ENCODE measurements at regions not wholly inside any gene's neighbourhood (a gene's known extent, or its start where the extent isn't known, plus 50 kb on each side); places are given as distances from the start of the nearest gene placed in this dataset.
"Not testable (repeated sequence)": the region's sequence is repeated elsewhere in the genome, so short reads cannot be mapped to it uniquely, and the experiment has no call there.

DNA sequence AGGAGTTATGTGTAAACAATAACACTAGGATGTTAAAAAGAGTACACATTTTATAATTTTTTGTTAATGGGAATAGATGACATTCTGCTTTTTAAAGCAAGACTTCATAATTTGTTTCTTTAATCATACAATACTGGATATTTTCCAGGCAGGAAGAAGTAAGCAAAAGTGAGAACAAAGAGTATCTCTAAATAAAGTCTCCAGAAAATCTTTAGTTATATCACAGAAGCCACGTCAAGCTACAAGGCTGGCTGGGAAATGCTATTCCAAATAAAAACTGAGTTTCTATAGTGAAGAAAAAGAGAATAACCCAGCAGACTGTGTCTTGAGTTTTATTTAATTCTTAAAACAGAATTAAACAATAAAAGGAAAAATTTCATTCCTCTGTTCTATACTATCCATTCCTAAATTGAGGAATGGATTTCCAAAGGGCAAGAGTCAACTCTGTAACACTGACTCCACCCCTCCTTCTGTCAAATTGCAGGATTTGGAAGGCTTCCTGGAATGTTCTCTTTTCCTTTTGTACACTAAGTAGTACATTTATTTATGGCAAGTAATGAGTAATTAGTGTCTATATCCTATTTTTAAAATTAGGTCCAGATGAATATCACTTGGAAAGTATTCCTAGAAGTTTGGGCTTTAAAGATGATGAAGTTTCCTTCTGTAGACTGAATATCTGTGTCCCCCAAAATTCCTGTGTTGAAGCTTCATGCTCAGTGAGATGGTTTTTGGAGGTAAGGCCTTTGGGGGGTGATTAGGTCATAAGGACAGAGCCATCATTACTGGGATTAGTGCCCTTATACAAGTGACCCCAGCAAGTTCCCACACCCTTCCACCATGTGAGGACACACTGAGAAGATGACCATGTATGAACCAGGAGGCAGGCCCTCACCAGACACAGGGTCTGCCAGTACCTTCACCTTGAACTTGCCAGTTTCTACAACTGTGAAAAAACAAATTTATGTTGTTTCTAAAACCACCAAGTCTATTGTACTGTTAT is 290.9 kb downstream of the CRPPA start:
- DNase-seq, result peak; percentile 53

DNA sequence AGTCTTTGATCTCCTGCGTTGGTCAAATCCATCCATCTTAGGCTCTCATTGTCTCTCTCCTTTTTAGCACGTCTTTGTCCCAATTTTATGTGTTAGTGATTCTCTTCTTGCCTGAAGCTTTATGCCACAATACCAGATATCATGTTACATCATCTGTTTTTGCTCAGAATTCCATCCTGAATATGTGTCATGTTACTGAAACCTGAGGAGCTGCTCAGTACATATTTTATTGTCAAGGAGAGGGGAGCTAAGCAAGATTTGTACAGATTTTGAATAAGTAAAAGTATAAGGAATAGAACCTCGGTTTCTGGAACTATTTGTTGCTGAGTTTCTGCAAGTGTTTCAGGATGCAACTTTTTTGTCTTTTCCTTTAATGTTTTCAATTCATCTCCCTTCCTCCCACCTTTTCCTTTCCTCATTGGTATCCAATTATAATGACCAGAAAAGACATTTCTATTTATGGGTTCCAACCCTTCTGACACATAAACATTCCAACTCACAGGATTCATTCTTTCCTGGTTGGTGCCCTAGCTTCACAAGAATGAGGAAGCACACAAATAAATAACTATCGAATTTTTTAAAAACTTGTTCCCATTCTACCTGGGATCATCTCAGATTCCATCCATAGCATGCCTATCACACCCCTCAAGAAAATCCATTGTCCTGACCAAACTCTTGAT is 291.8 kb downstream of the CRPPA start:
- peak; percentile 85 for DNase-seq

DNA sequence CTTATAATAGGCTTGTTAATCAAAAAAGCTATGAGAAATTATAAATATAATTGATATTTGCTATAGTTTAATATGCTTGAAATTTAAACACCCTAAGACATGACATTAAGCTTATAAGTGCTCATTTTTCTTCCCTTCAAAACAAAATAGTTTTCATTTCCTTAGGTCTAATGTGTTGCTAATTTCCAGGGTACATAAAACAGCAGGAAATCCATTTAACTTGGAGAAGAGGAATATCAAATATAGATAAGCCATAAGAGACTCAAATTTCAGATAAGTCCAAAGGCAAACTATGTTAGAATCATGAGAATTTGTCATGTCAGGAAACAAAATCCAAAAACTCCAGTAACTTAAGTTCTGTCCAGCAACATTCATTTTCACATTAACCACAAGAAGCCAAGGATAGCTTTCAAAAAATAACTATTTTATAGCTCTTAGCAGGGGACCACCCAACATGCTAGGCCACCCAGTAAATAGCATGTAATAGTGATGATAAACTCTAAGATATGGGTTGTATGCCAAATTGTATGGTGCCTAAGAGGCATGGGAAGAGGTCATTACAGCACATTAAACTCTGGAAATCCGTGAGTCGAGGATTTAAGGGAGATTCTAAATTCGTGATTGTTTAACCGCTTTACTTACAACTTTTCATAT is 298.1 kb downstream of the CRPPA start:
- DNase-seq, result no peak

DNA sequence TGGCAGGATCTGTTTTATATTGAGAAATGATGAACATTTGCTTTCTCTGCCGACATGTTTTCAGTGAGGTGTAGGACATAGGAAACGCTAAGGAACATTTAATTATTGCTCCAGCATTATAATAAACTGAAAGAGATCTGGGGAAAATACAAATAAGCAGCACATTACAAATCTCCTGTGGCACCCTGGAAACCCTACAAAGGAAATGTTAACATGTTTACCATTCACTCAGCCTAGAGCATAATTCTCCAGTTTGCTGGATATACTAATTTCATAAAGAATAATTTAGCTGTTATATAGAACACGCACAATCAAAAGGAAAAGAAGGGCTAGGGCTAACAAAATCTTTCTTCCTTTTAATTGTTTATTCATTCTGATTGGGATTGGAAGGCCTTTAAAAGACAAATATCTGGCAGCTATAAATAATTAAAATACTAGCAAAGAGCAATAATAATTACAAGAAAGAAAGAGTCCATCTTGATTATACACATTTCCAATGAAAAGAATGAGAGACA is 299.4 kb downstream of the CRPPA start:
- DNase-seq, result no peak

DNA sequence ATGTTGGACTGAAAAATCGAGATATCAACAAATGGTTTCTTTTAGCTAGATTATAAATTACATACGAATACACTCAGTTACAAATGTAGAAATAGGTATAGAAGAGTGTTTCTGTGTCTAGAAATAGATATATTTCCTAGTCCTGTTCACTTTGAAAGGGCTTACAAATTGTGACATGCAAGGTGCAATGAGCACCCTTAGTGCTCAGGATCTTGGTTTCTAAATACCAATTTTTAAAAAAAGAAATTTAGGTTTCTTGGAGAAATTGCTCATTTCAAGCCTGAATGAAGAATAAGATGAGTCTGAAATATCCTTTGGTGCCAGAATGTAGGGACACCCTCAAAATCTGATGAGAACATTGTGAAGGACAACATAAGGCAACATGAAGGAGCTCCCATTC is 306.0 kb downstream of the CRPPA start:
- DNase-seq, result no peak

DNA sequence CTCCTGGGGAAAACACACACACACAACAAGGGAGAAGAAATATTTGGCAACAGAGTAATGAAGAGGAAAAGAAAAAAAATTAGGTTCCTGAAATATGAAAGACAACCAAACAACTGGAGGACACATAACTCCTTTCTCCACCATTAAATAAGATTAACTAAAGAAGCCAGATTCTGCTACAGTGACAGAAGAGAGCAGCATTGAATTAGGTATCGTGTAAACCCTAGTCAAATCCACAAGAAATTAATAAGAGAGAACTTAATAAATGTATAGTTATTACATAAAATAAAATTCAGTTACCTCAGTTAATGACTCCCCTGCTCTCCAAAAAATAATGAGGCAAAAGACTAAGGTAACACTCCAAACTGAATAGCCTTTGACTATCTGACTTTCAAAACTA is 306.7 kb downstream of the CRPPA start:
- DNase-seq, result peak; percentile 43

DNA sequence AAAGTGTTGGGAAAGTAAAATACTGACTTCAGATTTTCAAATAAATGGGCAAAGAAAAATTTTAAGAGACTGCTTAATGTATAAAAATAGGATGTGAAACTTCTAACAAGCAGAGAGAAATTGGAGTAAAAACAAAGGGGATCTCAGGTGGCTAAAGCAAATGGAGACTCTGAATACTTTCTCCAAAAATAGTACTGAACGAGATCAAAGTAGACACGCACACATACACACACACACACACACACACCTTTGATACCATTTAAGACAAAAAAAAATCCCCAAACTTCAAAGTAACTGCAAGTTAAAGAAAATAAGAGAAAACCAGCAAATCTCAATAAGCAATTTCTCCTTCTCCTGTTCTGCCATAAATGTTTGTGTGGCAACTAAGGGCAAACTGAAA is 307.3 kb downstream of the CRPPA start:
- DNase-seq, result no peak

DNA sequence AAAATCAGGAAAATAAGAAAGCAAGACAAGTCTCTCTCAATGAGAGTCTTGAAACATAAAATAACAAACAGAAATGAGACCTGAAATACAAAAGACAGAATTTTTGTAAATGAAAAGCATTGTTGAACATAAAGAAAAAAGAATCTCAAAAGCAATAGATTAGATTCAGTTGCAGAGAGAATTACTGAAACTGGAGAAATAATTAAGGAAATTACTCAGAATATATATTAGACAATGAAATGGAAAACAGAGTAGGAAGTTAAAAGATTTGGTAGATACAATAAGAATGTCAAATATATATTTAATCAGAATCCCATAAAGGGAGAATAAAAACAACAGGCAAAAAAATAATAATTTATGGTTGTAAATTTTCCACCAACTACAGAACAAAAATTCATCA is 308.3 kb downstream of the CRPPA start:
- DNase-seq, result no peak

DNA sequence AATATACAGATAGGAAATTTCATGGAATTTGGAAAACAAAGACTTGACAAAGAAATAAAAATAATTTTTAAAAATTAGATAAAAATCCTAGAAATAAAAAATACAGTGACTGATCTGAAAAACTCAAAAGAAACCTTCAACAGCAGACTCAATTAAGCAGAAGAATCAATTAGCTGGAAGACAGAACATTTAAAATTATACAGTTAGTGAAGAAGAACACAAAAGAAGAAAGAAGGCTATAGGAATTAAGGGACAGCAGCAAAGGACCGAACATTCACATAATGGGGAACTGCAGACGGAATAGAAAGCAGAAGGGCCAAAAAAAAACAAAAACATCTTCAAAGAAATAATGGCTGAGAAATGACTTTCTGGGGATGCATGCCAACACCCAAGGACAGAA is 314.5 kb downstream of the CRPPA start:
- no peak for DNase-seq

DNA sequence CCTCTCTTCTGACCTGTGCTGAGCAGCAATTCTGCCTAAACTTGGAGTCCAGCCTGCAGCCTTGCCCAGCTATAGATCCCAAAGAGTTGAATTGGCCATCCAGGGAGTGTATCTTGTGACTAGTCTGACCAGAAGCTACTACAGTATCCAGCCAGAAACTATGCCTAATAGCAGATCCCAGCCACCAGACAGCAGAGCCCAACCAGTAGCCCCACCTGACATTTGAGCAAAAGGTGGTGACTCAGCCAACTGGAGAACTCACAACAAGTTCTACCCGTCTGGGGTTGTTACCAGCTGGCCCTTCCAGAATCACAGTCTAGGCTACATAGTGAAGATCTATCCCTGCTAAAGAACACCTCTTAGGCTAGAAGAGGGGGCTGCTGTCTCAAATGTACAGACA is 315.0 kb downstream of the CRPPA start:
- no peak for DNase-seq

DNA sequence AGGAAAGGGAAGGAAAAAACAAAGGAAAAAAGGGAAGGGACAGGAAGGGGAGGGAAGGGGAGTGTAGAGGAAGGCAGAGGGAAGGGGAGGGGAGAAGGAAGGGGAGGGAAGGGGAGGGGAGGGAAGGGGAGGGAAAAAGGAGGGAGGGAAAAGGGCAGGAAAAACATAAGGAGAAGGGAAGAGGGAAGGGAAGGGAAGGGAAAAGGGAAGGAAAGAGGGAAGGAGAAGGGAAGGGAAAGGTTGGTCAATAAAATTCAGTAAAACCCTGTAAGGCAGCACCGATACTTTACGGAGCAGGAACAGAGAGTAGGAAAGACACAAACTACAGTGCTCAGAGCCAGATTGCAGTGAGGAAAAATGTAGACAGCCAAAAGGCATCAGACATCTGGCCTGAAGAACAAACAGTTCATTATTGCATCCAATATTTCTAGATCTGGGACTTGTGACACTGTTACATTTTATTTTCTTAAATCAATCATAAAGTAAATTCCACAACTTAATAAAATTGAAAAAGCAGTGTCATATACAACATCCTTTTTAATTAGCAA is 322.0 kb downstream of the CRPPA start:
- no peak for DNase-seq

DNA sequence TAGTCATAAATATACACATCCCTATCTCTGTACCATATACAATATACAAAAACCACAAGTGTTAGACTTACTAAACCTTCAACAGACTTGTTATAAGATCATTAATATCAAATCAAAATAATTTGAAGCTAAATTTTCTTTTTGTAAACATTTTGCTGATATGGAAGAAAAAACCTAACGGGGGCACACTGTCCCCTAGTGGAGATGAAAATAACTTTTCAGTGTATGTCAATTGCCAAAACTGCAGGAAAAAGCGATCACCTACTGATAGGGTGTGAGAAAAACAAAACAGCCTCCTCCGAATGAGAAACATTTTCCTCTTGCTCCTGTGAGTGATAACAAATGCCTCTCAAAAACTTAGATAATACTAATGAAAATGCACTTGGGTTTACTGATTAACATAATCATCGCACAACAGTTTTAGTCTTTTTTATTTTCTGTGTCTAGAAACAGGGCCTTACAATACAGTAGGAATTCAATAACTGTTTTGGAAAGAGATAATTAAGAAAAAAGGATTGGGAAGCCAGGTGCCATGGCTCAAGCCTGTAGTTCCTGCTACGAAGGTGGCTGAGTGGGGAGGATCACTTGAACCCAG is 322.7 kb downstream of the CRPPA start:
- peak; percentile 15 for DNase-seq

DNA sequence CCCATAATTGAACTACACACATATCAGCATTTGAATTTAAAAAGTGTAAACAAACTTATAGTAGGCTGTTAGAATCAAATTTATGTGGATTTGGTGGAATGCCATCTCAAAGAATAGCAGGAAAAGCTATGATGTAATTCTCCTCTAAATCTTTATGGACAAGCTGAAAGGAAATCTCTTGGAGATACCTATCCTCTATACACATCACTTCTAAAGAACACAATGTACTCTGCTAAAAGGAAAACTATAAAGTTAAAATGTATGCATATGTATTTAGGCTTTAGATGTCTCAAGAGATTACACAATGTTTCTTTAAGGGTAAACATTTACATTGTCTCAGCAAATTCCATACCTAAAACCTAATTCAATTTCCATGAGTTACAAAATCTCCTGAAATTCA is 323.3 kb downstream of the CRPPA start:
- DNase-seq, result no peak

DNA sequence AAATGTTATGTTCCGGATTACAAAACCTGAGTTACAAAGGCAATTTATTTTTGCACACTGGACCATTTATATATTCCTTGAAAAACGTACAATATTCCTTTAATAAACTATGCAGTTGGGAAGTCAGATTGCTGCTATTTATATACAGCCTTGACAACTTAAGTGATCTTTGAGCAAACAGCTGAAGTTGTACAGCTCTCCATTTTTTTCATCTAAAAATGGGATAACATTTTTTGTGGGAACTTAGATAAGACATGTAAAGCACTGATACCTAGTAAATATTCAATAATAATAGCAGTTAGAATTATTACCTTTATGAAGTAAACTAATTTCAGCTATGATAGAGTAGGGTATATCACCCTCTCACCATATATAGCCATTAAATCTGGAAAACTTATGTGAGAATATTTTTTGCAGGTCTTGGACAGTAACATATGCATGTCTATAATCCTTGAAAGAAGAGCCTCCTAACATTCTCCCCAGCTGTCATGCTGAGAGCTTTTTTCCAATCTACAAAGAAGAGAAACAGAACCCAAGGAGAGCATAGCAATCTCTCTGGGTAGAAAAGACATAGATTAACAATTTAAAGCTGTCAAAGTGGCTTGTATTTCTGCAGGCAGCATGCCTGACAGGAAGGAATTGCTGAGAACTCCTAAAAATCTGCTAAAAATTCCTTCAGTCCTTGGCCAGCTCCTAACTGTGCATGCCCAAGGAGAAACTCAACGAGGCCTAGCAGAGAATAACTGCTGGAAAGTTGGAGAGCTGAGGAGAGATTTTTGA is 326.0 kb downstream of the CRPPA start:
- no peak for DNase-seq

DNA sequence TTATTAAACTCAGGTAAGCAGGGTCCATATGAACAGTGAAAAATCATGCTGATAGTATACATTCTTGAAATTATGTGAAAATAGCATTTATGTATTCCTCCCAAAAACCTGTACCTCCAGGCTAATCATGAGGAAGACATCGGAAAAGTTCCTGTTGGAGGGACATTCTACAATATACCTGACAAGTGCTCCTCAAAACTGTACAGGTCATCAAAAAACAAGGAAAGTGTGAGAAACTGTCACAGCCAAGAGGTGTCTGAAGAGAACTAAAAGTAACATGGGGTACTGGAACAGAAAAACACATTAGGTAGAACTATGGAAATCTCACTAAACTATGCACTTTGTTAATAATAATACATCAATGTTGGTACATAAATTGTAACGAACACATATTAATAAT is 326.7 kb downstream of the CRPPA start:
- DNase-seq, result no peak

DNA sequence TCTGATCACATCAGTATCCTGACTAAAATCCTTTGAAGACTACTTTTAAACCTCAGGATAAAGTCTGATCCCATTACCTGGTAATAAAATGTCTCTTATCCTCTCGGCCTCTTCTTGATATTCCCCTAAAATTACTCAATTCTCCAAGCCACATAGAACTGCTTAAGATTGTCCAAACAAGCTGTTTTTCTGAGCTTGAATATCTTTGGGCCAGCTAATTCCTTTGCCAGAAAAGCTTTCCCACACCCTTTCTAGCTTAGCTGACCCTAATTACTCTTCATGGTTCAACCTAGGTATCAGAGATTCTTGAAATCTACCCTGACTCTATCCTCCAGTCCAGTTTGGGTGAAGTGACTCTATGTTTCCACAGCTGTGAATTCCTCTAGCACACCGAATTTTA is 328.6 kb downstream of the CRPPA start:
- no peak for DNase-seq

DNA sequence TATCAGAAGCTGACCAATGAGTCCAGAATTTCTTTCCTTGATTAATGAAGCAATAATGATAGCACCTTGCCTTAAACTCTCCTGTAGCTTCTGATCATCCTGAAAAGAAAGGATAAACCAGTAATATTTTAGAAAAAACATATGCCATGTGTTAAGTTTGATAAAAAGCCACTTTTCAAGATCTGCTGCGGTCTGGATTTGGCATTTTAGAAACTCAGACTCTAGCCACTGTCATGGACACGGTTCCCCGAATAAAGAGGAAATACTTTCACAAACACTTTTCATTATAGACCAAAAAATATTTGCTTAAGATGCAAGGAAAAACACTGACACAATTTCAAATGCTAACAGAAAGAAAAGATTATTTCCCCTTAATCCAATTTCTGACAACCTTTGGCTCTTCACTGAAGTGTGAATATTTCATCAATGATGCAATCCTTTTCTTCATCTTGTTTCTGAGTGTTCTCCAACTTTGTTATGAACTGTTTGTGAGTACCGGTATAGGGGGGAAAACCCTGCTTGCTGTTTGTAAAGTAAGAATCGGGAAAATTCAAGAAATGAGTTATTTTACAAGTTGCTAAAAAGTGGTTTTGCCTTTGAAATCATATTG is 329.5 kb downstream of the CRPPA start:
- DNase-seq, result no peak

DNA sequence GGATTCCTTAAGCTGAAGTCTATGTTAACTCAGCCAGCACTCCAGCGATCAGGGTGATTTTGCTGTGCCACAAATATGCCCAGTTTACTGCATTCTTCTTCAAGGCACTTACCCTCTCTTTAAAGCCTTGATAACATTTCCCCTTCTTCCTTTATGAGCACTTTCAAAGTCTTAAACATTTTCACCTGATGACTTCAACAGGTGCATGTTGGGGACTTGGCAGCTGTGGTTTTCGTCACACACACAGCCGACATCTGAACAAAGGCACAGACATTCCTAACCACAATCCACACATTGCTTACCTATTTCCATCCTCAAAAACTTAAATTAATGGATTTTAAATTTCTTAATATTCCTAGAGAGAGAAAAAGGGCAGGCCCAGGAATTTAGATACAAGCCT is 331.5 kb downstream of the CRPPA start:
- no peak for DNase-seq

DNA sequence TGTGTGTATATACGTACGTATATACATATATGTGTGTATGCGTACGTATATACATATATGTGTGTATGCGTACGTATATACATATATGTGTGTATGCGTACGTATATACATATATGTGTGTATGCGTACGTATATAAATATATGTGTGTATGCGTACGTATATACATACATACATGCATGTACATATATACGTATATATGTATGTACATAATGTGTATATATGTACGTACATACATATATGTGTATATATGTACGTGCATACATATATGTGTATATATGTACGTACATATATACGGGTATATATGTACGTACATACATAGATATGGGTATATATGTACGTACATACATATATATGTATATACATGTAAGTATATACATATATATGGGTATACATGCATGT is 332.1 kb downstream of the CRPPA start:
- no peak for DNase-seq

DNA sequence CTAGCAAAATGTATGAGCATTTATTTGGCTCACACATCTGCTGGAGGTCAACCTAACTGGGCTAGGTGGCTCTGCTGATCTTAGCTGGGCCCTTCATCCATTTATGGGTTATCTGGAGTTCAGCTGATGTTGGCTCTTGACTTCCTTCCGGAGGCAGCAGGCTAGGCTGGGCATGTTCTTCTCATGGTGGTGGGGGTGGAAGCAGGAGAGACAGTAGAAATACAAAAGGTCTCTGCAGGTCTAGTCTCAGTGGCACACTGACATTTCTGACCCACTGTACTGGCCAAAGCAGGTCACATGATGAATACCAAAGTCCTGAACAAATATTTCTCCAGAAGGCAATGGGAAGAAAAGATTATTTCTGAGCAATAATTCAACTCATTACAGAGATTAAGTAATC is 334.6 kb downstream of the CRPPA start:
- DNase-seq, result no peak

DNA sequence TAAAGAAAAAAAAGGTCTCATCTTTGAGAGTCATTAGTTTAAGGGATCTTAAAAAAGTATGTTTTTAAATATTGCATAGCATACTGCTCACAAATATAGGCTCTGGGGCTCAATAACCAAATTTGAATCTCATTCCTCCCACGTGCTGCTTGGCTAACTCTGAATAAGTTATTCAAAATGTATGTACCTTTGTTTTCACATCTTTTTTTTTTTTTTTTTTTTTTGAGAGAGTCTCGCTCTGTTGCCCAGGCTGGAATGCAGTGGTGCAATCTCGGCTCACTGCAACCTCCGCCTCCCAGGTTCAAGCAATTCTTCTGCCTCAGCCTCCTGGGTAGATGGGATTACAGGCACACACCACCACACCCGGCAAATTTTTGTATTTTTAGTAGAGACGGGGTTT is 335.6 kb downstream of the CRPPA start:
- not testable (repeated sequence) for DNase-seq

DNA sequence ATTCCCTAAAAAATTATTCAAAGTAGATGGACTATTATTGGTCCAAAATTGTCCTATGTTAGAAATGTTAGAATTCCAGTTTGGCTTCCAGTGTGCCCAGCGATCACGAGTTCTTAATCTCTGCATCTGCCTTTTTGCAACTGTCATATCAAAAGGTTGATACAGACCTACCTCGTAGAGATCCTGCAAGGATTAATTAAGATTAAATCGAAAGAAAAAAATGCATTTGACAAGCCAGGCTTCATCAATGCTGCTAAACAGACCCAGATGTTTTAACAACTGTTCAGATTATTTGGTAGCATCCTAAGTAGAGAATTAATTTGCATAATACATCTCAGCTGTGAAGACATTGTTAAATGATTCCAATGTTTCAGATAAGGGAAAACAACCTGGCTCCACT is 336.5 kb downstream of the CRPPA start:
- no peak for DNase-seq
